Calu3 (cell line): ENCODE measurements at regions not wholly inside any gene's neighbourhood (a gene's known extent, or its start where the extent isn't known, plus 50 kb on each side); places are given as distances from the start of the nearest gene placed in this dataset.

Experiments
- BruUV-seq: library from RNA; stranded (reverse); fragments of 400-500 nt; replicated peaks from 2 replicates; lab custom pipeline; 2021; lab: Mats Ljungman, UMichigan
- CTCF ChIA-PET: fragments of 300-600 bp; sonication (Branson Sonifier 250); formaldehyde crosslinking; loops from one replicate; lab custom pipeline; 2022; ENCODE audit warnings: antibody characterized with exemption; lab: Charles Lee
- DNase-seq: peaks from one replicate; pipeline ENCODE4 v3.0.0; 2022
- H3K27ac Mint-ChIP-seq: one replicate; pipeline ENCODE4 v1.8.0; 2022; ENCODE audit warnings: mixed read lengths; ENCODE audit not compliant: unreplicated experiment
- H3K27me3 Mint-ChIP-seq: one replicate; pipeline ENCODE4 v1.8.0; 2022; ENCODE audit warnings: mixed read lengths; ENCODE audit not compliant: unreplicated experiment
- H3K36me3 Mint-ChIP-seq: one replicate; pipeline ENCODE4 v1.8.0; 2022; ENCODE audit warnings: mild to moderate bottlenecking, moderate library complexity, mixed read lengths; ENCODE audit not compliant: insufficient read depth, unreplicated experiment
- H3K4me1 Mint-ChIP-seq: one replicate; pipeline ENCODE4 v1.8.0; 2022; ENCODE audit warnings: mild to moderate bottlenecking, low read depth, mixed read lengths; ENCODE audit not compliant: unreplicated experiment
- H3K4me3 Mint-ChIP-seq: one replicate; pipeline ENCODE4 v1.8.0; 2022; ENCODE audit warnings: mild to moderate bottlenecking, low read depth, moderate library complexity, mixed read lengths; ENCODE audit not compliant: unreplicated experiment
- H3K9me3 Mint-ChIP-seq: one replicate; pipeline ENCODE4 v1.8.0; 2022; ENCODE audit warnings: low read depth, mixed read lengths; ENCODE audit not compliant: unreplicated experiment
- CTCF ChIP-seq: fragments of 200-600 bp; IDR thresholded peaks from one replicate; pipeline ENCODE4 v1.8.0; 2022; ENCODE audit warnings: antibody characterized with exemption; ENCODE audit not compliant: unreplicated experiment
- intact Hi-C: fragments of 100-400 bp; cut with micrococcal nuclease; formaldehyde crosslinking; loops from one replicate; pipeline ENCODE4 v1.10.0; 2022; ENCODE audit not compliant: unreplicated experiment

DNA sequence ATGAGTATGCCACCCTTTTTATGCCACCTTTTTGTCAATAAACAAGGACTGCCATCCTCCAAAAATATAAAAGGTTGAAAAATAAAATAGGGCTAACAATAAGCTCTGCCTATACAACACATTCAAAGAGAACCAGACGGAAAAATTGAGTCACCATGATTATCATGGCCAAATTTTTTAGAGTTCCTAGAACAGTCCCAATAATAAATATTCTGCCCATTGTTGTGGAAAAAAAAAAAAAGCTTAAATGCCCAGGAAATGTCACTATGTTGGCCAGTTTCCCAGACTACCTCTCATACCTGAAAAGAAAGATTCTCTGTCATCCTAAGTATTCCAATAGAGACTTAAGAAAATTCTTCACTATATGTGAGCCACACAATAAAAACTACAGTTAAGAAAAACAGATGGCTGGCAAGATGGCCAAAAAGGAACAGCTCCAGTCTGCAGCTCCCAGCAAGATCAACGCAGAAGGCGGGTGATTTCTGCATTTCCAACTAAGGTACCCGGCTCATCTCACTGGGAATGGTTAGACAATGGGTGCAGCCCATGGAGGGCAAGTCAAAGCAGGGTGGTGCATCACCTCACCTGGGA lies 149.0 kb downstream of the TMEM161B start:
- H3K4me1 Mint-ChIP-seq, result peaks cover 21% of the 10 kb centered on the region
- DNase-seq, result no peak
- intact Hi-C loops, result no loop called here
- CTCF ChIA-PET, result interaction anchor here (0.6 to 1.0 kb wide), 2 partner anchors 11 to 361 kb away, joined by 3 read pairs; no protein-coding TSS in a partner anchor
- TF ChIP-seq CTCF, result no peak
- H3K9me3 Mint-ChIP-seq, result peaks cover 4% of the 10 kb centered on the region
- H3K4me3 Mint-ChIP-seq, result no peak overlapping the region
- BruUV-seq, result no TSS peak
- H3K27me3 Mint-ChIP-seq, result no peaks in the 10 kb centered on the region
- H3K36me3 Mint-ChIP-seq, result no peaks in the 10 kb centered on the region
- no peak overlapping the region for H3K27ac Mint-ChIP-seq

DNA sequence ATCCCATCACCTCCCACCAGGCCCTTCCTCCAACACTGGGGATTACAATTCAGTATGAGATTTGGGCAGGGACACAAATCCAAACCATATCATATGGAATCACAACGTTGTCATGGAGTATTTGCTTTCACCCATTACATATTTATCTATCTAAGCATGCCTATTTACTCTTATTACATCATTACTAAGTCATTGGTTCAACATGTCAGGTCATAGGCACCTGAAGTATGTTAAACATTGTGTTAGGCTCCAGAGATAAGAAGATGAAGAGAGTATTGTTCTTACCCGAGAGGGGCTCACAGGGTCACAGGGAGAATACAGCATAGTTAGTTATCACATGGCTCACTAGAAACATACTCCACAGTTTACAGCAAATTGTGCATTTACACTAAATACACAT lies 150.5 kb downstream of the TMEM161B start:
- peaks cover 2% of the 10 kb centered on the region for H3K9me3 Mint-ChIP-seq
- H3K27me3 Mint-ChIP-seq, result no peaks in the 10 kb centered on the region
- no peak overlapping the region for H3K27ac Mint-ChIP-seq
- CTCF ChIA-PET, result no interaction called here
- no peak overlapping the region for H3K4me3 Mint-ChIP-seq
- TF ChIP-seq CTCF, result no peak
- H3K4me1 Mint-ChIP-seq, result peaks cover 21% of the 10 kb centered on the region
- BruUV-seq, result no TSS peak
- intact Hi-C loops, result no loop called here
- DNase-seq, result no peak
- no peaks in the 10 kb centered on the region for H3K36me3 Mint-ChIP-seq

GRCh38 chr5:88117546-88117945 lies 151.1 kb downstream of the TMEM161B start:
- H3K36me3 Mint-ChIP-seq, result no peaks in the 10 kb centered on the region
- peaks cover 21% of the 10 kb centered on the region for H3K4me1 Mint-ChIP-seq
- TF ChIP-seq CTCF, result no peak
- H3K27me3 Mint-ChIP-seq, result no peaks in the 10 kb centered on the region
- intact Hi-C loops, result no loop called here
- no peak overlapping the region for H3K27ac Mint-ChIP-seq
- CTCF ChIA-PET, result no interaction called here
- H3K9me3 Mint-ChIP-seq, result no peaks in the 10 kb centered on the region
- BruUV-seq, result no TSS peak
- DNase-seq, result no peak
- H3K4me3 Mint-ChIP-seq, result no peak overlapping the region

- Mint-ChIP-seq H3K9me3 (no peaks in the 10 kb centered on the region), H3K36me3 (no peaks in the 10 kb centered on the region), H3K4me1 (peaks cover 21% of the 10 kb centered on the region), H3K27me3 (no peaks in the 10 kb centered on the region), H3K27ac (no peak overlapping the region), H3K4me3 (no peak overlapping the region)
- intact Hi-C loops, result no loop called here
- no peak for DNase-seq
- TF ChIP-seq CTCF, result no peak
- CTCF ChIA-PET, result no interaction called here
- BruUV-seq, result no TSS peak
Measured at GRCh38 chr5:88116396-88116795, 152.2 kb downstream of the TMEM161B start.
